Heart right ventricle (tissue), 16 donors: ENCODE measurements at regions not wholly inside any gene's neighbourhood (a gene's known extent, or its start where the extent isn't known, plus 50 kb on each side); places are given as distances from the start of the nearest gene placed in this dataset.

ENCODE experiments used
- ATAC-seq, 8 donors: fragments of 200-7000 bp; cut with Tn5 transposase; one replicate each; pipeline ENCODE4 v1.9.1; 2020; ENCODE audit warnings: mild to moderate bottlenecking in 8 of 8, moderate library complexity in 8 of 8, moderate number of reproducible peaks in 1 of 8
- DNase-seq, 2 donors: peaks; one replicate each; pipeline ENCODE4 v3.0.0-alpha.2; 2020
- H3K27ac ChIP-seq, 10 donors: fragments of 200-600 bp; sonication (generic) in 2 of 10; one replicate each; pipeline versions ENCODE4 v1.5.0 to v1.8.0; 2020 to 2022; ENCODE audit warnings: mild to moderate bottlenecking in 3 of 10
- H3K27me3 ChIP-seq, 7 donors: fragments of 200-600 bp; one replicate each; pipeline ENCODE4 v1.8.0; 2021 to 2022; ENCODE audit warnings: mild to moderate bottlenecking in 2 of 7
- H3K36me3 ChIP-seq, 9 donors: fragments of 200-600 bp; sonication (generic) in 1 of 9; one replicate each; pipeline versions ENCODE4 v1.5.0 to v1.8.0; 2020 to 2022; ENCODE audit warnings: mild to moderate bottlenecking in 2 of 9
- H3K4me1 ChIP-seq, 9 donors: fragments of 200-600 bp; sonication (generic) in 1 of 9; one replicate each; pipeline versions ENCODE4 v1.5.0 to v1.8.0; 2020 to 2022; ENCODE audit warnings: mild to moderate bottlenecking in 4 of 9
- H3K4me3 ChIP-seq, 10 donors: fragments of 200-600 bp; sonication (generic) in 2 of 10; one replicate each; pipeline versions ENCODE4 v1.5.0 to v1.8.0; 2020 to 2022; ENCODE audit warnings: mild to moderate bottlenecking in 7 of 10, moderate library complexity in 2 of 10
- H3K9me3 ChIP-seq, 11 donors: fragments of 200-600 bp in 10 of 11; sonication (generic) in 2 of 11; one replicate each; pipeline versions ENCODE4 v1.5.0 to v1.8.0; 2013 to 2022; ENCODE audit warnings: mild to moderate bottlenecking in 2 of 11, control low read depth in 1 of 11, moderate library complexity in 1 of 11
- CTCF ChIP-seq, 9 donors: fragments of 200-600 bp; sonication (generic) in 2 of 9; IDR thresholded peaks; one replicate each; pipeline versions ENCODE4 v1.5.0 to v1.8.0; 2021 to 2022; ENCODE audit warnings: antibody characterized with exemption in 9 of 9, mild to moderate bottlenecking in 5 of 9, moderate library complexity in 1 of 9
- WGBS, 2 donors: extraction: QIAGEN DNeasy Blood & Tissue Kit; methylation state at CpG; one replicate each; pipeline ENCODE4 v1.1.7; 2013; ENCODE audit warnings: inconsistent platforms in 1 of 2; 5-methylcytosine and 5-hydroxymethylcytosine counted together
- intact Hi-C, 10 donors: fragments of 100-400 bp; cut with DNase I; formaldehyde crosslinking; loops; one replicate each; pipeline versions ENCODE4 v1.11.1 to v1.14.2; 2022
- donor health status: Arrhythmogenic right ventricular cardiomyopathy.
- donor health status: ischemic (EF 13 %, LVEDD 7.1; RV severe dilation, severe dysfunction).
- donor health status: healthy with polysubstance abuse.
- donor health status: DM: no; HTN: yes; CAD: no.
- donor health status: DM: no; HTN: no; CAD: no.
- donor health status: ischemic (EF 25% LVEDD 6.9; RV normal size, moderate dysfunction).
- donor health status: ischemic (EF 25% LVEDD 5.7; RV mildly dilated, moderate dysfunction).
- donor health status: healthy.
- donor health status: DM: yes; HTN: yes; CAD: no.
- donor health status: Ischemic cardiomyopathy.
- donor health status: ischemic (EF 35%, LVEDD 5.7; RV mildly dilated, moderate dysfunction).
- donor health status: nonischemic (EF 11% LVEDD 7.7; RV severe dilation, severe dysfunction).
- donor health status: DM: yes; HTN: yes; CAD: no.
- donor health status: PGD.
- donor health status: ischemic (EF 29% LVEDD 5.4; RV normal size, mild dysfunction).
- donor health status: nonischemic (EF 23%, LVEDD 6.1; RV moderate dilation, normal function).

- WGBS, 2 donors: 38 to 41% methylated on average over 2 of the region's 2 CpGs
- no peak for DNase-seq
- intact Hi-C loops: no loop called here
- Histone ChIP-seq H3K27me3 (no peaks in the 10 kb centered on the region), H3K4me3 (no peak overlapping the region), H3K27ac (no peak overlapping the region), H3K9me3 (no peaks in the 10 kb centered on the region), H3K4me1 (no peaks in the 10 kb centered on the region), H3K36me3 (no peaks in the 10 kb centered on the region)
- ATAC-seq: no peak
- TF ChIP-seq CTCF (IDR thresholded peaks at IDR 0.05): no peak
These were observed 278.4 kb upstream of the ZC3H12C start for GRCh38 chr11:109814824-109815223.

- H3K27me3 ChIP-seq: no peaks in the 10 kb centered on the region
- H3K4me1 ChIP-seq: no peaks in the 10 kb centered on the region
- H3K9me3 ChIP-seq: no peaks in the 10 kb centered on the region
- 83 to 85% methylated on average over 4 of the region's 4 CpGs for WGBS, 2 donors
- no peak for TF ChIP-seq CTCF (IDR thresholded peaks at IDR 0.05)
- DNase-seq: no peak
- H3K4me3 ChIP-seq: no peak overlapping the region
- intact Hi-C loops: loop anchor here in 1 of 10 donors (2.0 kb wide), 1 partner anchor 61 kb away; no protein-coding TSS in a partner anchor
- no peaks in the 10 kb centered on the region for H3K36me3 ChIP-seq
- ATAC-seq: no peak
- H3K27ac ChIP-seq: no peak overlapping the region
These were observed 277.6 kb upstream of the ZC3H12C start for GRCh38 chr11:109815500-109816150.

- Histone ChIP-seq H3K4me3 (no peak overlapping the region), H3K9me3 (no peaks in the 10 kb centered on the region), H3K27me3 (no peaks in the 10 kb centered on the region), H3K27ac (no peak overlapping the region), H3K4me1 (no peaks in the 10 kb centered on the region), H3K36me3 (no peaks in the 10 kb centered on the region)
- WGBS, 2 donors: 83 to 87% methylated on average over 10 of the region's 10 CpGs
- TF ChIP-seq CTCF (IDR thresholded peaks at IDR 0.05): no peak
- ATAC-seq (no peak), DNase-seq (no peak)
- intact Hi-C loops: no loop called here
These were observed 274.9 kb upstream of the ZC3H12C start for GRCh38 chr11:109818290-109818689.

- 33 to 45% methylated on average over 3 of the region's 3 CpGs for WGBS, 2 donors
- H3K4me3 ChIP-seq: no peak overlapping the region
- H3K27me3 ChIP-seq: no peaks in the 10 kb centered on the region
- no peaks in the 10 kb centered on the region for H3K36me3 ChIP-seq
- intact Hi-C loops: no loop called here
- H3K4me1 ChIP-seq: no peaks in the 10 kb centered on the region
- TF ChIP-seq CTCF (IDR thresholded peaks at IDR 0.05): no peak
- no peak overlapping the region for H3K27ac ChIP-seq
- DNase-seq: no peak
- no peak for ATAC-seq
- H3K9me3 ChIP-seq: no peaks in the 10 kb centered on the region
These were observed 273.8 kb upstream of the ZC3H12C start for GRCh38 chr11:109819410-109819809.
